HCT116 (cell line): ENCODE measurements at regions not wholly inside any gene's neighbourhood (a gene's known extent, or its start where the extent isn't known, plus 50 kb on each side); places are given as distances from the start of the nearest gene placed in this dataset.

Experiments
- CEBPB ChIP-seq: IDR thresholded peaks from 2 replicates; pipeline ENCODE4 v1.6.1; 2012; ENCODE audit warnings: low read depth
- CTCF ChIP-seq, 3 experiments: fragments of 200-600 bp in 1 of 3; sonication (generic) in 1 of 3; IDR thresholded peaks in 2 of 3; conservative IDR thresholded peaks in 1 of 3; 2 replicates each; pipeline ENCODE4 v1.5.1; 2012 to 2017; ENCODE audit warnings: low read depth in 2 of 3, low read length in 2 of 3, antibody characterized with exemption in 1 of 3, borderline replicate concordance in 1 of 3, control low read depth in 1 of 3, mild to moderate bottlenecking in 1 of 3, mixed read lengths in 1 of 3, mixed run types in 1 of 3, moderate library complexity in 1 of 3; ENCODE audit not compliant: insufficient read depth in 1 of 3
- POLR2A ChIP-seq: IDR thresholded peaks from 2 replicates; pipeline ENCODE4 v1.7.0; 2011; ENCODE audit warnings: borderline replicate concordance; ENCODE audit not compliant: insufficient read depth, insufficient read length; ENCODE audit errors: extremely low read depth
- POLR2AphosphoS5 ChIP-seq: IDR thresholded peaks from 2 replicates; pipeline ENCODE4 v1.6.1; 2011; ENCODE audit warnings: mild to moderate bottlenecking, low read depth, low read length, moderate library complexity
- TF ChIP-seq, protein P1 (sequence below): IDR thresholded peaks from 2 replicates; pipeline ENCODE4 v1.6.1; 2012

- no peak for TF ChIP-seq CEBPB
- TF ChIP-seq, protein P1, sequence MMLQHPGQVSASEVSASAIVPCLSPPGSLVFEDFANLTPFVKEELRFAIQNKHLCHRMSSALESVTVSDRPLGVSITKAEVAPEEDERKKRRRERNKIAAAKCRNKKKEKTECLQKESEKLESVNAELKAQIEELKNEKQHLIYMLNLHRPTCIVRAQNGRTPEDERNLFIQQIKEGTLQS: no peak
- no peak for TF ChIP-seq POLR2AphosphoS5
- no peak for TF ChIP-seq CTCF (IDR thresholded peaks at IDR 0.05 in 2 of 3, conservative IDR thresholded peaks at IDR 0.05 in 1 of 3; ENCODE audit: borderline replicate concordance in 1 of 3, insufficient read depth in 1 of 3, low read depth in 2 of 3, low read length in 2 of 3)
- no peak for TF ChIP-seq POLR2A
These were observed 243.9 kb downstream of the FAM43A start for GRCh38 chr3:194929578-194929960.
